Astrocyte (in vitro differentiated cells and primary cell): ENCODE measurements at regions not wholly inside any gene's neighbourhood (a gene's known extent, or its start where the extent isn't known, plus 50 kb on each side); places are given as distances from the start of the nearest gene placed in this dataset.
"Not testable (repeated sequence)": the region's sequence is repeated elsewhere in the genome, so short reads cannot be mapped to it uniquely, and the experiment has no call there.

Source experiments
- DNase-seq: peaks from one replicate; pipeline ENCODE4 v3.0.0-alpha.2; 2010; ENCODE audit warnings: low read depth
- FAIRE-seq: peaks from 2 replicates; lab custom pipeline; 2011; peaks lifted over from hg19 to GRCh38; lab: Jason Lieb, UNC
- H2AFZ ChIP-seq: 2 replicates; pipeline ENCODE4 v1.6.0; 2012; ENCODE audit warnings: low read depth, low read length, inconsistent platforms
- H3K27ac ChIP-seq: 2 replicates; pipeline ENCODE4 v1.5.1; 2011; ENCODE audit warnings: low read depth, low read length, inconsistent platforms
- H3K27me3 ChIP-seq: 2 replicates; pipeline ENCODE4 v1.6.0; 2011; ENCODE audit warnings: low read length, inconsistent platforms; ENCODE audit not compliant: insufficient read depth
- H3K36me3 ChIP-seq: 2 replicates; pipeline ENCODE4 v1.5.1; 2011; ENCODE audit warnings: low read length, inconsistent platforms; ENCODE audit not compliant: insufficient read depth
- H3K4me1 ChIP-seq: 2 replicates; pipeline ENCODE4 v1.5.1; 2011; ENCODE audit warnings: low read length, inconsistent platforms; ENCODE audit not compliant: insufficient read depth
- H3K4me2 ChIP-seq: 2 replicates; pipeline ENCODE4 v1.6.0; 2012; ENCODE audit warnings: low read length, inconsistent platforms
- H3K4me3 ChIP-seq: 2 replicates; pipeline ENCODE4 v1.5.1; 2011; ENCODE audit warnings: low read depth, mild to moderate bottlenecking, low read length, inconsistent platforms; ENCODE audit not compliant: insufficient read depth
- H3K79me2 ChIP-seq: 2 replicates; pipeline ENCODE4 v1.6.0; 2012; ENCODE audit warnings: mild to moderate bottlenecking, low read length, inconsistent platforms; ENCODE audit not compliant: insufficient read depth
- H3K9ac ChIP-seq: 2 replicates; pipeline ENCODE4 v1.6.0; 2012; ENCODE audit warnings: mild to moderate bottlenecking, low read length, inconsistent platforms
- H3K9me3 ChIP-seq: 2 replicates; pipeline ENCODE4 v1.5.1; 2012; ENCODE audit warnings: low read depth, mild to moderate bottlenecking, low read length, inconsistent platforms; ENCODE audit not compliant: insufficient read depth
- H4K20me1 ChIP-seq: 2 replicates; pipeline ENCODE4 v1.6.0; 2012; ENCODE audit warnings: low read length, inconsistent platforms; ENCODE audit not compliant: insufficient read depth
- H3K27ac Mint-ChIP-seq: one replicate; pipeline ENCODE4 v1.8.0; 2021; ENCODE audit warnings: mild to moderate bottlenecking, mixed read lengths; ENCODE audit not compliant: unreplicated experiment
- H3K27me3 Mint-ChIP-seq: one replicate; pipeline ENCODE4 v1.8.0; 2021; ENCODE audit warnings: low read depth, mixed read lengths; ENCODE audit not compliant: unreplicated experiment
- H3K36me3 Mint-ChIP-seq: one replicate; pipeline ENCODE4 v1.8.0; 2021; ENCODE audit warnings: low read depth, mixed read lengths; ENCODE audit not compliant: unreplicated experiment
- H3K4me1 Mint-ChIP-seq: one replicate; pipeline ENCODE4 v1.8.0; 2021; ENCODE audit warnings: low read depth, mixed read lengths; ENCODE audit not compliant: unreplicated experiment
- H3K4me3 Mint-ChIP-seq: one replicate; pipeline ENCODE4 v1.8.0; 2021; ENCODE audit warnings: mild to moderate bottlenecking, moderate library complexity, mixed read lengths; ENCODE audit not compliant: unreplicated experiment
- H3K9me3 Mint-ChIP-seq: one replicate; pipeline ENCODE4 v1.8.0; 2021; ENCODE audit warnings: mild to moderate bottlenecking, mixed read lengths; ENCODE audit not compliant: unreplicated experiment
- EZH2 ChIP-seq: IDR thresholded peaks from 2 replicates; pipeline ENCODE4 v1.6.1; 2012; ENCODE audit warnings: mild to moderate bottlenecking, low read length, inconsistent platforms; ENCODE audit not compliant: insufficient read depth
- TF ChIP-seq, protein P1 (sequence below): IDR thresholded peaks from 2 replicates; pipeline ENCODE4 v1.5.1; 2011; ENCODE audit warnings: low read depth, mild to moderate bottlenecking, inconsistent platforms, low read length, moderate library complexity; ENCODE audit not compliant: insufficient read depth

GRCh38 chr18:71221405-71221804, 932.6 kb downstream of the SOCS6 start:
- Mint-ChIP-seq H3K36me3 (no peaks in the 10 kb centered on the region), H3K27me3 (no peaks in the 10 kb centered on the region), H3K4me1 (no peaks in the 10 kb centered on the region), H3K9me3 (peaks cover 11% of the 10 kb centered on the region), H3K4me3 (no peak overlapping the region), H3K27ac (no peak overlapping the region)
- Histone ChIP-seq H3K4me1 (no peaks in the 10 kb centered on the region), H3K9me3 (no peaks in the 10 kb centered on the region), H2AFZ (no peak overlapping the region), H3K36me3 (no peaks in the 10 kb centered on the region), H3K4me2 (no peak overlapping the region), H3K9ac (no peak overlapping the region), H3K27me3 (no peaks in the 10 kb centered on the region), H3K79me2 (no peaks in the 10 kb centered on the region), H3K27ac (no peak overlapping the region), H4K20me1 (no peaks in the 10 kb centered on the region), H3K4me3 (no peak overlapping the region)
- DNase-seq = no peak
- TF ChIP-seq, protein P1, sequence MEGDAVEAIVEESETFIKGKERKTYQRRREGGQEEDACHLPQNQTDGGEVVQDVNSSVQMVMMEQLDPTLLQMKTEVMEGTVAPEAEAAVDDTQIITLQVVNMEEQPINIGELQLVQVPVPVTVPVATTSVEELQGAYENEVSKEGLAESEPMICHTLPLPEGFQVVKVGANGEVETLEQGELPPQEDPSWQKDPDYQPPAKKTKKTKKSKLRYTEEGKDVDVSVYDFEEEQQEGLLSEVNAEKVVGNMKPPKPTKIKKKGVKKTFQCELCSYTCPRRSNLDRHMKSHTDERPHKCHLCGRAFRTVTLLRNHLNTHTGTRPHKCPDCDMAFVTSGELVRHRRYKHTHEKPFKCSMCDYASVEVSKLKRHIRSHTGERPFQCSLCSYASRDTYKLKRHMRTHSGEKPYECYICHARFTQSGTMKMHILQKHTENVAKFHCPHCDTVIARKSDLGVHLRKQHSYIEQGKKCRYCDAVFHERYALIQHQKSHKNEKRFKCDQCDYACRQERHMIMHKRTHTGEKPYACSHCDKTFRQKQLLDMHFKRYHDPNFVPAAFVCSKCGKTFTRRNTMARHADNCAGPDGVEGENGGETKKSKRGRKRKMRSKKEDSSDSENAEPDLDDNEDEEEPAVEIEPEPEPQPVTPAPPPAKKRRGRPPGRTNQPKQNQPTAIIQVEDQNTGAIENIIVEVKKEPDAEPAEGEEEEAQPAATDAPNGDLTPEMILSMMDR = no peak
- TF ChIP-seq EZH2 = no peak
- FAIRE-seq = no peak

GRCh38 chr18:71212739-71213138, 923.9 kb downstream of the SOCS6 start:
- H3K27ac ChIP-seq, H3K4me1 Mint-ChIP-seq, H3K4me1 ChIP-seq, DNase-seq, H2AFZ ChIP-seq, H4K20me1 ChIP-seq, H3K9ac ChIP-seq, H3K9me3 Mint-ChIP-seq, H3K79me2 ChIP-seq, H3K4me2 ChIP-seq, H3K9me3 ChIP-seq, H3K36me3 Mint-ChIP-seq, FAIRE-seq, H3K27me3 ChIP-seq, H3K4me3 ChIP-seq, H3K27ac Mint-ChIP-seq, H3K4me3 Mint-ChIP-seq, H3K27me3 Mint-ChIP-seq, H3K36me3 ChIP-seq: not testable (repeated sequence)

- Histone ChIP-seq H2AFZ (no peak overlapping the region), H3K36me3 (no peaks in the 10 kb centered on the region), H3K79me2 (no peaks in the 10 kb centered on the region), H4K20me1 (no peaks in the 10 kb centered on the region), H3K4me2 (no peak overlapping the region), H3K27me3 (no peaks in the 10 kb centered on the region), H3K27ac (no peak overlapping the region), H3K4me3 (no peak overlapping the region), H3K4me1 (no peaks in the 10 kb centered on the region), H3K9me3 (no peaks in the 10 kb centered on the region), H3K9ac (no peak overlapping the region)
- Mint-ChIP-seq H3K27me3 (no peaks in the 10 kb centered on the region), H3K4me1 (no peaks in the 10 kb centered on the region), H3K36me3 (peaks cover 2% of the 10 kb centered on the region), H3K9me3 (peaks cover 9% of the 10 kb centered on the region), H3K27ac (no peak overlapping the region), H3K4me3 (no peak overlapping the region)
- TF ChIP-seq, protein P1 = no peak
- FAIRE-seq (no peak), DNase-seq (no peak)
These were observed 923.4 kb downstream of the SOCS6 start for GRCh38 chr18:71212222-71212621.
